ENCODE measurements at regions not wholly inside any gene's neighbourhood (a gene's known extent, or its start where the extent isn't known, plus 50 kb on each side); places are given as distances from the start of the nearest gene placed in this dataset.

GRCh38 chr13:75132701-75133695, 349.0 kb downstream of the TBC1D4 start:
- no peak for DNase-seq (ENCODE audit: low read depth in 3 of 3)

GRCh38 chr13:75129331-75129730, 352.6 kb downstream of the TBC1D4 start:
- no peak for DNase-seq (ENCODE audit: low read depth in 3 of 3)

- DNase-seq (ENCODE audit: low read depth in 3 of 3), result no peak
Measured at GRCh38 chr13:75124415-75124814, 357.6 kb downstream of the TBC1D4 start.

DNA sequence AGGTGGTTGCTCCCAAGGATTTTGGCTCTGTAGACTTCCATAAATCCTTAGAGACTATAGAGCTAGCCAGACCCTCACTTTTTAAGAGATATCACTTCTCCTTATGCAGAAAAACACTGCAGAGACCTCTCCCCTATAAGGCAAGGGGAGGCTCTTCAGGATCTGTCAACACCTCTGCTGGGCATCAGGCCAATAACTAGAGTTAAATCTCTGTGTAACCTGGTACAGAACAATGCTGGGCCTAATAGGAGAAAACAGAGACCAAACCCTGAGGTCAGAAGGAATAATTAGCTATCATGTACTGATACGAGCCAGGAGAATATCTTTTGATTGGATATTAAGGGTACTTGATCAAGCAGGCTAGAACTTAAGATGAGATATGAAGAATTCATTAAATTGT, 358.5 kb downstream of the TBC1D4 start:
- no peak for DNase-seq (ENCODE audit: low read depth in 3 of 3)

GRCh38 chr13:75120085-75120484, 361.9 kb downstream of the TBC1D4 start:
- DNase-seq (ENCODE audit: low read depth in 3 of 3), result no peak

DNA sequence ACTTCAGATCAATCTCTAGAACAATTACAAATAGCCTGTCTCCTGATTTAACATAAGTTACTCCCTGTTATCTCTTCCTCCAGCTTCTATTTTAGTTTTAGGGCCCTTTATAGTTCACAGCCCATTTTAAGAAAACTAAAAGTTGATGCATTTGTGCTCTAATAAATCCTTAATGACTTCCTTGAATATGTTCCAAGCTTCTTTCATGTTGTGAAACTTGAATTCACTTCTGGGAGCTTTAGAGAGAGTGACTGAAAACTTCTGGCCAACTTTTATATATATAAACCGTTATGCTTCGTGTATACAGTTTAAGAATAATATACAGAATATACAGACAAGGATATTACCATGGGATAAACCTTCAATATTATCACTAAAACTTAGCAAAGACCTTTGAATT, 366.8 kb downstream of the TBC1D4 start:
- DNase-seq (ENCODE audit: low read depth in 3 of 3), result no peak

DNA sequence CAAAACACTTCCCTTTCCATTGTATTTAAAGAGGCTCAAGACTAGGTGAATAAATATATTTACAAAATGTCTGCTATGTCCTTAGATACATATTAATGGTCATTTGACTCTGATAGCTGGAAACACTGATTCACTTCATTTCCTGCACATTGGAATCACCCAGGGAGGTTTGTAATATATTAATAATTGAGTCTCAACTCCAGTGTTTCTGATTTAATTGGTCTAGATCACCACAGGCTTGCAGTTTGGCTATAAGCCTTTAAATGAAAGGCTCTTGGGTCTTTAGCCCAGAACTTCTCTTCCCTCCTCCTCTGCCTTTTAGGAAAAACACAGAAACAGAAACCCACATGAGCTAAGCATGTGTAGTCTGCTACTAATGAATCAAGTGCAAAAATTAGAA, 378.0 kb downstream of the TBC1D4 start:
- no peak for DNase-seq (ENCODE audit: low read depth in 3 of 3)

DNA sequence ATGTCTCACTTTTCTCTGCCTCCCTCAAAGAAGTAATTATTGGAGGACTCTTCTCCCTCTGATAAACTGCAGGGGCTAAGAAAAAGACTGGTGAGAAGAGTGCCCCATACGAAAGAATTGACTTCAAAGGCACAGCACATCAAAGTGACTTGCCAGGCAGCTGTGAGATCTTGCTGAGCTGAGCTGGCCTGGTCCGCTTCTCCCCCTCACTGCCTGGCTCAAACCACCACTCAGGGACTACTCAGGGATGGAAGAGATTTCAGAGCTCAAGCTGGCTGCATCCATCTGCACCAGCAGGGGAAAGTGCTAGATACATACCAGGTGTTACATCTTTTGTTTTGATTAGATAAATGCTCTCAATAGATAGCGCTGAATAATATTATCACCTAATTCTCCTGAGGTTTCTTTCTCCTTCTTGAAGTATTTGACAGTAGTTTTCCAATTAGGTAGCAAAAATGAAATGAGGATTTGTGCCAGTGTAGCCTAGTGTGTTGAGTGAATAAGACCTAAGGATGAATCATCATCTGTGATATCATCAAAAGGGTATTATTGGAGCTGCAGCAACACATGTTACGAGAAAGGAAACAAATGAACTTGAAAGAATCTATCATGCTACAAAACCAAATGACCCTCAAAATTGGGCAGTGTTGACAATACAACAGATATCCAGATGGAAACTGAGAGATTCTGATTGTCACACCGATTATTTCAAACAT, 379.8 kb downstream of the TBC1D4 start:
- DNase-seq (ENCODE audit: low read depth in 3 of 3), result no peak

DNA sequence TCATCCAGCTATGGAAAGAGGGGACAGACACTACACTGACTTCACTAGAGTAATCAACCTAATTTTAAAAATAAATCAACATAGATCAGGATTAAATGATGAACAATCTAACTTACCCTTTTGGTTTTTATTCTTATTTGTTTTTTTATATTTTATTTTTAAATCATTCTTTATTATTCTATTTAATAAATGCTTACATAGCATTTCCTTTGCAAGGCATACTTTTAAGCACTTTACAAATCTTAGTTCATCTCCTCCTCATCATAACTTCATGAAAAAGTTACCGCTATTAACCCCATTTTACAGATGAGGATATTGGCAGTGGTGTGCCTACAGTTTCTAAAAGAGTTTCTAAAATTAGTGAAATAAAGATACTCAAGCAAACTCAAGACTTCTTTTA, 380.6 kb downstream of the TBC1D4 start:
- DNase-seq (ENCODE audit: low read depth in 3 of 3), result no peak

- no peak for DNase-seq (ENCODE audit: low read depth in 3 of 3)
Measured at GRCh38 chr13:75092143-75092542, 389.8 kb downstream of the TBC1D4 start.

DNA sequence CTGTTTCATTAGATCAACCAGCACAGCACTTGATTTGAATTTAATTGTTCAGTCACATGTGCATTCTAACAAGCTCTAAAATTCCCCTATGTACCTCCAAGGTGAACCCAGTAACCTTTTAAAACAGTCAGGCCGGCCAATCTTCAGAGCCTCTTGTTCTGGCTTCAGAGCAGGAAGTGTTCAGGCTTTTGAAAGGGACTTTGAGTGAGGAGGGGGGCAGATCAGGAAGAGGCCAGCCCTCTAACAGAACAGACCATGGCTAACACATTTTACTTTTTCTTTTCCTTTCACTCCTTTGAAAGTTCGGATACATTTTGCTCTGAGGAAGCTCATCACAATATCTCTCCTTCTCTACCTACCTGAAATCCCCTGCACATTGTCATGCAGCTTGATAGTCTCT, 390.3 kb downstream of the TBC1D4 start:
- DNase-seq (ENCODE audit: low read depth in 3 of 3), result no peak

- no peak for DNase-seq (ENCODE audit: low read depth in 3 of 3)
Measured at GRCh38 chr13:75090872-75091615, 390.9 kb downstream of the TBC1D4 start.

DNA sequence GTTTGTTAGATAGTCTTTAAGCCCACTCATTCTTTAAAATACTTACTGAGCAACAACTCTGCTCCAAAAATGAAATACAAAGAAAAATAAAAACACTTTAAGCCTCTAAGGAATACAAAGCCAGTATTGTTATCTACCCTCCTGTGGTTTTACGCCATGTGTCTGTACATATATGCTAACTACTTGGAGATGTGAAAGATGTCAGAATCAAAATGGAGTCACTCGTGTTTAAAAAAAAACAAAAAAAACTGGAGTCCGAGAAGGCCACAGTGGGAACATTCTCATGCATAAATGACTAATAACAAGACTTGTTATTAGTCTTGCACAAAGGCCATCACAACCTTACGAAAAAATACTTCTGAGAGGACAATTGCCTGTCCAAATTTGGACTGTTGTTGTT, 393.1 kb downstream of the TBC1D4 start:
- no peak for DNase-seq (ENCODE audit: low read depth in 3 of 3)

- no peak for DNase-seq (ENCODE audit: low read depth in 3 of 3)
Measured at GRCh38 chr13:75079226-75079625, 402.7 kb downstream of the TBC1D4 start.

DNA sequence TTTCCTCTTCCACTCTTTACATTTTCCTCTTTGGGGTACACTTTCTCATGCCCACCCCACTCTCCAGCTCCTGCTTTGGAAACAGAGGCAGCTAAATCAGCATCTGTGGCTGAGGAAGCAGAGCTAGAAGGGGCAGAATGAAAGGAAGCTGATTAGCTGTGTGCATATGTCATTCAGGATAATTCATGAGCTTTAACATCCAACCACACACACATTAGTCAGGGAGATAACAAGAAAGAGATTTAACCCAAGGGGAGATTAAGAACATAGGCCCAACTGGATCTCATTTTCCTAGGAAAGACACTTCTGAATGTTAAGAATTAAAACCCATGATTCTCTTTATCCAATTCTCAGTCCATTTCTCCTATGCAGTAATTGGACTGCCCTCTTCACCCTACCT, 405.5 kb downstream of the TBC1D4 start:
- DNase-seq (ENCODE audit: low read depth in 3 of 3), result no peak

- no peak for DNase-seq (ENCODE audit: low read depth in 3 of 3)
Measured at GRCh38 chr13:75073786-75074185, 408.2 kb downstream of the TBC1D4 start.

GRCh38 chr13:75072891-75073290, 409.1 kb downstream of the TBC1D4 start:
- no peak for DNase-seq (ENCODE audit: low read depth in 3 of 3)

DNA sequence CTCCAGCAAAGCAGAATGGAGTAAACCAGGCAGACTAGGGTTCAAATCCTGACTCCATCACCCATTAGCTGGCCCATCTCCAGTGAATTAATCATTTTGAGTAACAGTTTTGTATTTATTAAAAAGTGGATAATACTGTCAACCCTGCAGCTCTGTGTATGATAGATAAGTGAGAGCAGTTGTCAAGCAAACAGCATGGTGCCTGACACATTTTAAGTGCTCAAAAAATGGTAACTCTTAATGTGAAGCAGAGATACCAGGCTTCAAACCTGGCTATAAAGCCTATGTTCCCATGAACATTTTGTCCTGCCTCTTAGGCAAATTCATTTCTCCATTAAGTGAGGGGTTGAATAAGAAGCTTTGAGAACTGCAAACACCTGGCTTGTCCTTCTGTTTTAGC, 409.6 kb downstream of the TBC1D4 start:
- no peak for DNase-seq (ENCODE audit: low read depth in 3 of 3)

- DNase-seq (ENCODE audit: low read depth in 3 of 3), result no peak
Measured at GRCh38 chr13:75071796-75072195, 410.2 kb downstream of the TBC1D4 start.

- no peak for DNase-seq (ENCODE audit: low read depth in 3 of 3)
Measured at GRCh38 chr13:75071395-75071794, 410.6 kb downstream of the TBC1D4 start.

DNA sequence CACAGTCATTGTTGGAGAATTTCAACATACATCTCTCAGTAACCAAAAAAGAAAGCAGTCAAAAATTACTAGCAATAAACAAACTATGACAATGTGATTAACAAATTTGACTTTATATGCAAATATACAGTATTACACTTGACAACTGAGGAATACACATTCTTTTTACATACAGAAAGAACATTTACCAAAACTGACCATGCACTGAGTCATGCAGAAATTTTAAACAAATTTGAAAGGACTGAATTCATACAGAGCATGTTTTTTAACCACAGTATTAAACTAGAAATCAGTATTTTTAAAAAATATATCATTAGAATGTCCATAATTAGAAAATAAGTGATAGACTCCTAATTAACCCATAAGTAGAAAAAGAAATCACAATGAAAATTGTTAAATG, 420.1 kb downstream of the TBC1D4 start:
- no peak for DNase-seq (ENCODE audit: low read depth in 3 of 3)

- no peak for DNase-seq (ENCODE audit: low read depth in 3 of 3)
Measured at GRCh38 chr13:75055296-75055695, 426.7 kb downstream of the TBC1D4 start.

All from stimulated activated CD4-positive, alpha-beta T cell treated with anti-CD3 and anti-CD28 coated beads, TNF-alpha, amount 100 ng/mL, for 48 hours (primary cell).